ENCODE measurements at regions not wholly inside any gene's neighbourhood (a gene's known extent, or its start where the extent isn't known, plus 50 kb on each side); places are given as distances from the start of the nearest gene placed in this dataset.

GRCh38 chr10:61140765-61141392, 196.9 kb upstream of the RHOBTB1 start:
- H3K4me1 ChIP-seq (ENCODE audit: control insufficient read depth in 5 of 5, insufficient read depth in 5 of 5, low read length in 5 of 5): peaks cover 0 to 11% (median 3%) of the 10 kb centered on the region in 5 donors
- H3K36me3 ChIP-seq (ENCODE audit: control insufficient read depth in 5 of 5, insufficient read depth in 5 of 5, low read length in 5 of 5): no peaks in the 10 kb centered on the region
- H3K9me3 ChIP-seq (ENCODE audit: control insufficient read depth in 5 of 5, low read length in 5 of 5): peaks cover 0 to 3% (median 0%) of the 10 kb centered on the region in 5 donors
- no peak overlapping the region for H3K4me3 ChIP-seq (ENCODE audit: low read depth in 1 of 5, low read length in 5 of 5)
- H3K9ac ChIP-seq (ENCODE audit: low read length in 5 of 5): no peak overlapping the region
- H3K27me3 ChIP-seq (ENCODE audit: control insufficient read depth in 5 of 5, insufficient read depth in 4 of 5, low read length in 5 of 5): no peaks in the 10 kb centered on the region
- H3K27ac ChIP-seq (ENCODE audit: low read depth, low read length): no peak overlapping the region

GRCh38 chr10:61139592-61139953, 195.6 kb upstream of the RHOBTB1 start:
- no peaks in the 10 kb centered on the region for H3K36me3 ChIP-seq (ENCODE audit: control insufficient read depth in 5 of 5, insufficient read depth in 5 of 5, low read length in 5 of 5)
- no peak overlapping the region for H3K27ac ChIP-seq (ENCODE audit: low read depth, low read length)
- no peak overlapping the region for H3K4me3 ChIP-seq (ENCODE audit: low read depth in 1 of 5, low read length in 5 of 5)
- H3K4me1 ChIP-seq (ENCODE audit: control insufficient read depth in 5 of 5, insufficient read depth in 5 of 5, low read length in 5 of 5): peaks cover 0 to 11% (median 3%) of the 10 kb centered on the region in 5 donors
- peaks cover 0 to 3% (median 0%) of the 10 kb centered on the region in 5 donors for H3K9me3 ChIP-seq (ENCODE audit: control insufficient read depth in 5 of 5, low read length in 5 of 5)
- H3K9ac ChIP-seq (ENCODE audit: low read length in 5 of 5): no peak overlapping the region
- no peaks in the 10 kb centered on the region for H3K27me3 ChIP-seq (ENCODE audit: control insufficient read depth in 5 of 5, insufficient read depth in 4 of 5, low read length in 5 of 5)

- H3K4me3 ChIP-seq (ENCODE audit: low read depth in 1 of 5, low read length in 5 of 5): no peak overlapping the region
- no peak overlapping the region for H3K27ac ChIP-seq (ENCODE audit: low read depth, low read length)
- no peaks in the 10 kb centered on the region for H3K27me3 ChIP-seq (ENCODE audit: control insufficient read depth in 5 of 5, insufficient read depth in 4 of 5, low read length in 5 of 5)
- H3K36me3 ChIP-seq (ENCODE audit: control insufficient read depth in 5 of 5, insufficient read depth in 5 of 5, low read length in 5 of 5): no peaks in the 10 kb centered on the region
- peaks cover 0 to 3% (median 0%) of the 10 kb centered on the region in 5 donors for H3K9me3 ChIP-seq (ENCODE audit: control insufficient read depth in 5 of 5, low read length in 5 of 5)
- H3K4me1 ChIP-seq (ENCODE audit: control insufficient read depth in 5 of 5, insufficient read depth in 5 of 5, low read length in 5 of 5): peaks cover 0 to 11% (median 3%) of the 10 kb centered on the region in 5 donors
- H3K9ac ChIP-seq (ENCODE audit: low read length in 5 of 5): no peak overlapping the region
Measured at GRCh38 chr10:61138708-61139591, 195.0 kb upstream of the RHOBTB1 start.

GRCh38 chr10:61136139-61136538, 192.2 kb upstream of the RHOBTB1 start:
- Histone ChIP-seq H3K36me3 (ENCODE audit: control insufficient read depth in 5 of 5, insufficient read depth in 5 of 5, low read length in 5 of 5) (no peaks in the 10 kb centered on the region), H3K4me1 (ENCODE audit: control insufficient read depth in 5 of 5, insufficient read depth in 5 of 5, low read length in 5 of 5) (peaks cover 0 to 11% (median 3%) of the 10 kb centered on the region in 5 donors), H3K4me3 (ENCODE audit: low read depth in 1 of 5, low read length in 5 of 5) (no peak overlapping the region), H3K27me3 (ENCODE audit: control insufficient read depth in 5 of 5, insufficient read depth in 4 of 5, low read length in 5 of 5) (no peaks in the 10 kb centered on the region), H3K27ac (ENCODE audit: low read depth, low read length) (no peak overlapping the region), H3K9me3 (ENCODE audit: control insufficient read depth in 5 of 5, low read length in 5 of 5) (no peaks in the 10 kb centered on the region), H3K9ac (ENCODE audit: low read length in 5 of 5) (no peak overlapping the region)

DNA sequence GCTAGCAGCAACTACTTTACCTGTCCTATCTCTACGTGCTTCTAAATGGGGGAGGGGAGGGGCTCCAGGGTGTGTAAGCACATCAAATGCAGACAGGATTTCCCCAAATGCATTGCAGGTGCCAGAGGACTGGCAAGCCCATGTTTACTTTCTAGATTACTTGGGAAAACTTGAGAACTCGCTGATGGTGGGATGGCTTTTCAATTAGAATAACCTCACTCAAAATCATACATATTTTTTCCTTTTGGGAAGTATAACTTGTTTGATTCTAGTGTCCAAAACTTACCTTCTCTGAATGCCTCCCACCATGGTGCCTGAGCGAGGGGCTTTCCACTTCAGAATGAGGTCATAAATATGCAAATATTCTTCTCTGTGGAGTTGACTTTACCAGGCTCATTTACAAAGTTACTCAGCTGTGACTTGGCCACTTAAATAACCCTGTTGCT, 191.3 kb upstream of the RHOBTB1 start:
- no peaks in the 10 kb centered on the region for H3K27me3 ChIP-seq (ENCODE audit: control insufficient read depth in 5 of 5, insufficient read depth in 4 of 5, low read length in 5 of 5)
- H3K4me1 ChIP-seq (ENCODE audit: control insufficient read depth in 5 of 5, insufficient read depth in 5 of 5, low read length in 5 of 5): peaks cover 0 to 4% (median 0%) of the 10 kb centered on the region in 5 donors
- H3K4me3 ChIP-seq (ENCODE audit: low read depth in 1 of 5, low read length in 5 of 5): no peak overlapping the region
- H3K9ac ChIP-seq (ENCODE audit: low read length in 5 of 5): no peak overlapping the region
- H3K36me3 ChIP-seq (ENCODE audit: control insufficient read depth in 5 of 5, insufficient read depth in 5 of 5, low read length in 5 of 5): no peaks in the 10 kb centered on the region
- no peak overlapping the region for H3K27ac ChIP-seq (ENCODE audit: low read depth, low read length)
- H3K9me3 ChIP-seq (ENCODE audit: control insufficient read depth in 5 of 5, low read length in 5 of 5): no peaks in the 10 kb centered on the region

DNA sequence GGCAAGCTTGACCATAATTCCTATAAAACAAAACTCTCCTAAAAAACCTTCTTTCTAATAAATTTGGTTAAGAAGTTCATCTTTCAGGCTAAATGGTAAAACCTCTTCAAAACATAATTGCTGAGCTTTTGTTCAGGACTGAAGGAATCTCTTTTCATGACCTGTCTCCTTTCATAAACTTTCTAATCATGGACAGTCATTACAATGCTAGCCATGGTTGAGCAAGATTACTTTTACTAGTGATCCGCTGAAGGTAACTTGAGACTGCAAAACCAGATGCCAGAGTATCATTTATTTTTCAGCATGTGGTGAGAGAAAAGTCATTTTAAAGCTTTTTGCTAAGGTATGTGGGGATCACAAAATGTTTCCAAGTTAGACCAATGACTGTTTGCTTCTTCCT, 186.4 kb upstream of the RHOBTB1 start:
- no peaks in the 10 kb centered on the region for H3K4me1 ChIP-seq (ENCODE audit: control insufficient read depth in 5 of 5, insufficient read depth in 5 of 5, low read length in 5 of 5)
- no peaks in the 10 kb centered on the region for H3K27me3 ChIP-seq (ENCODE audit: control insufficient read depth in 5 of 5, insufficient read depth in 4 of 5, low read length in 5 of 5)
- H3K4me3 ChIP-seq (ENCODE audit: low read depth in 1 of 5, low read length in 5 of 5): no peak overlapping the region
- no peaks in the 10 kb centered on the region for H3K9me3 ChIP-seq (ENCODE audit: control insufficient read depth in 5 of 5, low read length in 5 of 5)
- no peak overlapping the region for H3K9ac ChIP-seq (ENCODE audit: low read length in 5 of 5)
- no peak overlapping the region for H3K27ac ChIP-seq (ENCODE audit: low read depth, low read length)
- H3K36me3 ChIP-seq (ENCODE audit: control insufficient read depth in 5 of 5, insufficient read depth in 5 of 5, low read length in 5 of 5): no peaks in the 10 kb centered on the region

DNA sequence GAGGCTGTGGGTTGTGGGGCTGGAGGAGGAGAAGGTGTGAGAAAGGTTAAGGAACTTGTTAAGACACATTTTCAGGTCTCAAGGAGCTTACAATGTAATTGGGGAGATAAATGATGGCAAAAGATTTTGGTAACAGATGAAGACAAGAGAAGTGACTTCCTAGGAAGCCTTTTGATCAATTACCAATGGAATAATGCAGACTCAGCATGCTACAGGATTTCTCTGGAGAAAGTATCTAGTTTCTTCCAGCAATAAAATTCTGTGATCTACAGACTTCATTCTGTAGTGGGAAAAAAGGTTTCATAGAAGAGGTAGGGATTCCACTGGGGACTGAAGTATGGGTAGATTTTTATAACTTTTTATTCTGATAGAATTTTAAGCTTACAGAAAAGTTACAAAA, 184.2 kb upstream of the RHOBTB1 start:
- Histone ChIP-seq H3K36me3 (ENCODE audit: control insufficient read depth in 5 of 5, insufficient read depth in 5 of 5, low read length in 5 of 5) (no peaks in the 10 kb centered on the region), H3K9ac (ENCODE audit: low read length in 5 of 5) (no peak overlapping the region)

GRCh38 chr10:61125560-61126170, 181.7 kb upstream of the RHOBTB1 start:
- Histone ChIP-seq H3K4me1 (ENCODE audit: control insufficient read depth in 5 of 5, insufficient read depth in 5 of 5, low read length in 5 of 5) (no peaks in the 10 kb centered on the region), H3K27ac (ENCODE audit: low read depth, low read length) (no peak overlapping the region), H3K9me3 (ENCODE audit: control insufficient read depth in 5 of 5, low read length in 5 of 5) (no peaks in the 10 kb centered on the region), H3K27me3 (ENCODE audit: control insufficient read depth in 5 of 5, insufficient read depth in 4 of 5, low read length in 5 of 5) (no peaks in the 10 kb centered on the region), H3K4me3 (ENCODE audit: low read depth in 1 of 5, low read length in 5 of 5) (no peak overlapping the region), H3K9ac (ENCODE audit: low read length in 5 of 5) (no peak overlapping the region), H3K36me3 (ENCODE audit: control insufficient read depth in 5 of 5, insufficient read depth in 5 of 5, low read length in 5 of 5) (no peaks in the 10 kb centered on the region)

More for the DNA sequence above, 184.2 kb upstream of the RHOBTB1 start:
- Histone ChIP-seq H3K27me3 (ENCODE audit: control insufficient read depth in 5 of 5, insufficient read depth in 4 of 5, low read length in 5 of 5) (no peaks in the 10 kb centered on the region), H3K9me3 (ENCODE audit: control insufficient read depth in 5 of 5, low read length in 5 of 5) (no peaks in the 10 kb centered on the region), H3K27ac (ENCODE audit: low read depth, low read length) (no peak overlapping the region), H3K4me1 (ENCODE audit: control insufficient read depth in 5 of 5, insufficient read depth in 5 of 5, low read length in 5 of 5) (no peaks in the 10 kb centered on the region), H3K4me3 (ENCODE audit: low read depth in 1 of 5, low read length in 5 of 5) (no peak overlapping the region)

DNA sequence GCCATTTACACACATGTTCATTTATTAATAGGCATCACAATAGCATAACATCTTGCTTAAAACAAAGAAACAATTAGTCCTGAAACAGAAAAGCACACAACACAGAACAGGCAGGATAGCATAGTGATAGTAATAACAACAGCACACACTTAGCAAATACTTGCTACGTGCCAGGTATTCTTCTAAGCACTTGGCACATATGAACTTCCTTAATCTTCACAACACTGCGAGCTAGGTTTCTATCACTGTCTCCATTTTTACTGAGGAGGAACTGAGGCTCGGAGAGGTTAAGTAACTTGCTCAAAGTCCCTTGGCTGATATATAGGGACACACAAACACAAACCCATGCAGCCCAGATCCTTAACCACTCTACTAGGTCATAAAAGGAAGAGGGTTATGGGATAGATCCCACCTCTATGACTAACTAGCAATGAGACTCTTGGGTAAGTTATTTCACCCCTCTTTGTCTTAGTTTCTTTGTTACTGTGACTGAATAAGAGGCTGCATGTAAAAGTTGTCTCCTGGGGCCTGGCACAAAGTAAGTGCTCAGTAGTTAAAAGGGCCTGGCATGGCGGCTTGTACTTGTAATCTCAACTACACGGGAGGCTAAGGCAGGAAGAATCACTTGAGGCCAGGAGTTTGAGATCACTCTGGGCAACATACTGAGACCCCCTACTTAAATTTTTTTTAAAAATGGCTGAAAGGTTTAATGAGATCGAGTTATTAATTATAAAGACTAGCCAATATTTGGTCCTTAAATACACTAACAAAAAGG, 181.0 kb upstream of the RHOBTB1 start:
- Histone ChIP-seq H3K27ac (ENCODE audit: low read depth, low read length) (no peak overlapping the region), H3K27me3 (ENCODE audit: control insufficient read depth in 5 of 5, insufficient read depth in 4 of 5, low read length in 5 of 5) (no peaks in the 10 kb centered on the region), H3K36me3 (ENCODE audit: control insufficient read depth in 5 of 5, insufficient read depth in 5 of 5, low read length in 5 of 5) (no peaks in the 10 kb centered on the region), H3K9ac (ENCODE audit: low read length in 5 of 5) (no peak overlapping the region), H3K4me3 (ENCODE audit: low read depth in 1 of 5, low read length in 5 of 5) (no peak overlapping the region), H3K4me1 (ENCODE audit: control insufficient read depth in 5 of 5, insufficient read depth in 5 of 5, low read length in 5 of 5) (no peaks in the 10 kb centered on the region), H3K9me3 (ENCODE audit: control insufficient read depth in 5 of 5, low read length in 5 of 5) (no peaks in the 10 kb centered on the region)

Measured in subcutaneous abdominal adipose tissue (tissue), 5 donors.